HG03108 (cell line): ENCODE measurements at regions not wholly inside any gene's neighbourhood (a gene's known extent, or its start where the extent isn't known, plus 50 kb on each side); places are given as distances from the start of the nearest gene placed in this dataset.
A peak's percentile ranks its signal among the peaks of the same experiment; 100 is the strongest.

Experiments
- ATAC-seq: cut with Tn5 transposase; IDR thresholded peaks from one replicate; pipeline ENCODE4 v1.9.1; 2021; ENCODE audit warnings: moderate library complexity; ENCODE audit not compliant: unreplicated experiment

GRCh38 chr3:132187746-132188145 is 129.5 kb upstream of the ACP3 start:
- ATAC-seq: no peak

DNA sequence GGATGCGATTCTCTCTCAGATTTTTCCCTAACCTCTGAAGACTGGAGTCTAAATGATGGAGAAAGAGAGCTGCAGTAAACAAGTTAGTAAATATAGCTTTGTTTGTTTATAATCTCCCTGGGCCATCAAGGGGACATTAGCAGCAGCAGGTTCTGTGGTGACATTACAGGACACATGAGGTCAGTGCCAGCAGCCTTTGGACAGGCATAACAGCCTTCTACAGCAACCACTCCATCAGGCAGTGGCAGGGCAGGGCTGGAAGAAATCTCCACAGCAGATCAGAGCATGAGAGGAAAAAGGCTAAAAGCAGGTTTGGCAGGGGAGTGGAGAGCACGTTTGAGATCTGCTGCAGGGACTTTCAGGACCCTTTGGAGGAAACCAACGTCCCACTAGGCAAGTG is 127.6 kb upstream of the ACP3 start:
- no peak for ATAC-seq

- no peak for ATAC-seq
Observed at GRCh38 chr3:132196113-132196512, 121.1 kb upstream of the ACP3 start.

GRCh38 chr3:132198516-132198915 is 118.7 kb upstream of the ACP3 start:
- ATAC-seq: no peak

DNA sequence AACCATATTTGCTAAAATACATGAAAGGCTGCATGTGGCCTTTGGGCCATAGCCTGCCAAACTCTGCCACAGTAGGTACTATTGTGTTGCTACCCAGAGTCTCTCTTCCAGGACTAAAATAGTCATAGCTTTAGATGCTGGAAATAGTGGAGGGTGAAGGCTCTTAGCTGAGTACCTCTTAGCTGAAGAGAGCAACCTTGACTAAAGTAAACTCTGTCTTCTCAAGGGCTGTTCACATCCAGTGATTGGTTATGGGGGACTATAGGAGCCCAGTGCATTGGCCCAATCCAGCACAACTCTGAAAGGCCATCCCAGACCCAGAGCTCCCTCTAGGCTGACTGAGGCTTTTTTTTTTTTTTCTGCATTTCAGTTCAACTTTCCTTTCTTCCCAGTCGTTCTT is 117.8 kb upstream of the ACP3 start:
- ATAC-seq: no peak

DNA sequence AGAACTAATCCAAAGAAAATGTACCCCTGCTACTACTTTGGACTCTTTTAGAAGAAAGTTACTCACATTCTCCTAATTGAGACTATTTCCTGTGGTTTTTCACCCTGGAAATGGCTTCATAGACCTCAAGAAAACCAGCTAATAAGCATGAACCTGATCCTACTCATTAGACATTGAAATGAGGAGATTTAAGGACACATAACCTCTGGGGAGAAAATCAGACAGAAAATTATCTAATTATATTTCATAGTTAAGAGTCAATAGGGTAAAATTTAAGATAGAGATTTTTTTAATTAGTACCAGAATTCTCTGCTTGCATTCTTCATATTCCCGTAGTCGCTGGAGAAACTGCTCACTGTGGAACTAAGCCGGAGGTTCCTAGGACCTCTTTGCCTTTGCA is 114.6 kb upstream of the ACP3 start:
- no peak for ATAC-seq

- no peak for ATAC-seq
Observed at GRCh38 chr3:132203889-132204596, 113.2 kb upstream of the ACP3 start.

DNA sequence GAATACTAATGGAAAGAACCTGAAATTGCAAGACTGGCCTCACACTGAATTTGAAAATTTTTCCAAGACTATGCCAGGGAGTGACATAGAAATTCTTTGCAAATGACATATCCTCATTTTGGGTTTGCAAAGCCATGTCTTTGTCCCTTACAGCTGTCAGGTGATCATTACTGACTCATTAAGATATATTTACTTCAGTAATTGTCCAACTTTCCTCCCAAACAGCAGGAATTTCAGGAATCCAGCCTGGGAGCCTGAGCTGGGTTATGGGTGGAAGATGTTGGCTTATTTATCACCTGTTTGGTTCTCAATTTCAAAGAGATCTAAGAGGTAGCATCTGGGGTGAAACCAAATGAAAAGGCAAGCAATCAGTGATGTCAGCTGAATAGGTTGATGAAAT is 111.6 kb upstream of the ACP3 start:
- no peak for ATAC-seq

DNA sequence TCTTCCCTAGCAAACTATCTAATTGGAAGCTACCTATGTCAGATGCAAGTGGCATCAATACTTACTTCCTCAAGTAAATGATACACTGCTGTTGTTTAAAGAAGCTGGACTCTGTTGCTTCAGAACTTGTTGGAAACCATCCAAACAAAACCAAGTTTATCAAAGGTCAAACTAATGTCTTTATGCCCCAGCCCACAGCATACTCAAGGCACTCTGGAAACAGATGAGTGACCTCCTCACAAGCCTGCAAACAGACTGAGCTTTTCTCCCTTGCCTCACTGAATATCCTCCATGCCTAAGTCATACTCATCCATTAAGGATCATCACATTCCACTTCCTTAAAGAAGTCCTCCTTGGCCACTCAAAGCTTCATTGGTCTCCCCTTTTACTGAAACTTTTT is 107.4 kb upstream of the ACP3 start:
- no peak for ATAC-seq

DNA sequence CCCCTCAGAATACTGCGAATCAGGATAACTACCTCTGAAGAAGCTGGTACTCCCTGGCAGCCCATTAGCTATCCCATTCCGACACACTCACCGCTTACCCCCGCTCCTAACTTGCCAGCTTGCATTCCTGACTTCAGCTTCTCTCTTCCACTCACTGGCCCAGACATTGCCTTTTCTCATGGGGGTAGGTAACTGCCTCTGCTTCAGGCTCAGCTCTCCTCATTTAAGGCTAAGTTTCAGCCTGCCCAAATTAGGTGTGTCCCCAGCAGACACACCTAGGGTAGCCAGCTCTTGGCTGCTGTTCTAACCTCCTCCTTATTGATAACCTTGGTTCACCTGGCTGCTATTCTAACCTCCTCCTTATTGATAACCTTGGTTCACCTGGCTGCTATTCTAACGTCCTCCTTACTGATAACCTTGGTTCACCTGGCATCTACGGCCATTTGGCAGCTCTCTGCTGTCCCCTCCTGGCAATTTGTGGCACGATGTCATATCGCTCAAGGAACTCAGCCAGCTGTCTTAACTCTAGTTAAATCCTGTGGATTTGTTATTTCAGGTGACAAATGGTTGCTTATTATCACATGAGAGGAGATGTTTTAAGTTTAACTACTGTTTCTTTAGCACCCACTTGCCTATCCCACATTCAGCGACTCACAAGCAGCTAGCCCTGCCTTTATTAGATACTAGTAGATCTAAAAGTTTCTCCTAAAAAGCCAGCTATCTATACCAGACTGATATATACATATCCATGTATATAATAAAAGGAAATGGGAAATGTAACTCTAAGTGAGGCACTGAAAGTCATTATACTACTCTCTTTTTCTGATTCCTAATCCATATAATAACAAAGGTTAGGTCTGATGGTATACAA is 106.5 kb upstream of the ACP3 start:
- ATAC-seq: no peak

GRCh38 chr3:132211896-132212295 is 105.3 kb upstream of the ACP3 start:
- no peak for ATAC-seq

DNA sequence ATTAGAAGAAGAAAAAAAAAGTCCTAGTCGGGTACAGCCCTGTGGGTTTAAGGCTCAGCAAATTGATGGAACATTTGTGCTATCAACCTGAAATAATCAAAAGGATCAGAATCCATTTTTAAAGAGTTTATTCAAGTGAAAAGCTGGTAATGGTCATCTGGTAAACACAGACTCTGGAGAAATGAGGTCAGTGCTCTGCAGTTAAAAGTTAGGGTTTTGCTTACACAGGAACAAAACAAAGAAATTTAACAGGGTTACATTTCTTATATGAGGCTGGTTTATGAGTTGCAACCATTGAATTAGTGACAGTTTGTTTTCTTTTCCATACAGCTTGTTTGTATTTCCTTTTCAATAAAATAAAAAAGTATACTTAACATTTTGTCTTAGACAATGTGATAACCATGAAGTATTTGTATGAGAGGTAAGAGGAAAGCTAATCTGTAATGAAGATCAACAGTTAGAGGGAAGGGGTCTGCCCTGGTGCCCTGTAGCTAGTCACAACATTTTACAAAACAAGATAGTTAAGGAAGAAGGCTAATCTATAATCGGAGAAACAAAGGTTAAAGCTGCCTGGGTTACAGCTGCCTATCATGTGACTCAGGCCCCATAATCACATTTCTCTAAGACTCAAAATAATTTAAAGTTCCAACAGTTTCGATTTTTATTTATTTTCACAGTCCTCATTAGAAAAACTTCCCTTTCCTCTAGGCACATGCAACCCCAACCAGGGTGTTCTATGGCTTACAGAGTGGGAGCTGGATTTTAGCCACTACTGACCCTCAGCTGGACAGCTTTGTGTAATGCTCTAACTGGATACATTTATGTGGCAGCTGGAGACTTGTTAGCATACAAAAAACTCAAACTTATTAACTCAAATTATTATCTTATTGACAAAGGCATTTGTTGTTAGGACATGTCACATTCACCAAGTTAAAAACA is 98.1 kb upstream of the ACP3 start:
- ATAC-seq: no peak

- ATAC-seq: no peak
Observed at GRCh38 chr3:132220986-132221385, 96.2 kb upstream of the ACP3 start.

GRCh38 chr3:132222868-132223538 is 94.2 kb upstream of the ACP3 start:
- no peak for ATAC-seq

GRCh38 chr3:132225664-132226063 is 91.5 kb upstream of the ACP3 start:
- no peak for ATAC-seq

DNA sequence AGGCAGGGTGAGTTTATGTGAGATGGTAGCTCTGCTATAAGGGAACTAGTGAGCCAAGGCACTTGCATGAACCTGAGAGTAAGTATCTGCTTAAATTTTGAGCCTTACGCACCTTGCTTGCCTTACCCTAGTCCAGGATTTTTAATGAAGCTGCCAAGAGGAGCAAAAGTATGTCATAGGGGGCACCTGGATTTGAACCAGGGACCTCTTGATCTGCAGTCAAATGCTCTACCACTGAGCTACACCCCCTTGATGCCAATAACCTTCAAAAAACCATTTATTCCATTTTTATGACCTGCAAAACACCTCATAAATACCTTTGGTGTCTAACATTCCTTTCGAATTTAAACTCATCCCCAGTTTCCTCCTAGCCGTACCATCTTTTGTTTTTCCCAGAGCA is 88.3 kb upstream of the ACP3 start:
- ATAC-seq: no peak

- no peak for ATAC-seq
Observed at GRCh38 chr3:132229641-132230040, 87.6 kb upstream of the ACP3 start.

DNA sequence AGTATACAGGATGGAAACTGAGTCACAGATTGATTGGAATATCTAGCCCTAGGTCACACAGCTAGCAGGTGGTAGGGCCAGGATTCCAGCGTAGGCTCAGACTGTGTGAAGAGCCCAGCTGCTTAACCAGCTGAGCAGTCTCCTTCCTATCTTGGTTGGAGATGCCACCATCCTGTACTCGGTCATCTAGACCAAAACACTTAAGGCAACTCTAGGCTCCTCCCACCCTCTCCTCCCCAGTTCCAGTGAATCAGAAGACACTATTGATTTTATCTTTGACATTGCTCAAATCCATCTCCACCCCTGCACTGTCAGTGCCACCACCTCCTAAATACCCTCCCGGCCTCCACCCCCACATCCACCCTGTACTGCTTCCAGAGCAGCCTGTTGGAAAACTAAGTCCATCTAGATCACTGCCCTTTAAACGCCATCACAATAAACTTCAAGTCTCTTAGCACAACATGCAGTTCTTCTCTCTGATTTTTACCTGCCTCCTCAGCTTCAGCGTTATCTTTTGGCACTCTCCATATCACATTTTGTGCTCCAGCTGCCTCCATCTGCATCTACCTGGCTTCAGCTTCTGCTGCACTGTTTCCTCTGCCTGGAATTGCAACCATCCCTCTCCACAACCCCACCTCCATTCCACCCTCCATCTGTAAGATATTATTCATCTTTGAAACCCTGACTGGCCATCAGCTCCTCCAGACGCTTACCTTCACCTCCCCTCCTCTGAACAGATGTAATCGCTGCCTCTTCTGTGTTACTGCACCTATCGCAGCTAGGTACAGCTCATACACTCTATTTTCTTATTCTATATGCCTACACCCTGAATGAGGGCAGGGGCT is 86.8 kb upstream of the ACP3 start:
- no peak for ATAC-seq

DNA sequence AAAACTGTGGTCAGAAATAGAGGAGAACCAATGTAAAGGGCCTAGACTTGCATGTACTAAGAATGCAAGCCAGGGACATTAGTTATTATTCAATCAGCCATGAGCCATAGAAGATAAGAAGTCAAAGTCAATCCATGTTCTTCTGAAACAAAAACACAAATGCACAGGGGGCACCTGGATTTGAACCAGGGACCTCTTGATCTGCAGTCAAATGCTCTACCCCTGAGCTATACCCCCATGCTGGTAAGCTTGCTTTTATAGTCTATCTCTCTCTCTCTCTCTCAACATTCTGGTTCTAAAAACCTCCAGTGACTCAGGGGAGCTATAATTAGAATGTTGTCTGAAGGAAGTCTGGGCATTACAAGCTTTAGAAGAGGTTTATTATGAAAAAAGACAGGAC is 85.6 kb upstream of the ACP3 start:
- no peak for ATAC-seq

GRCh38 chr3:132232231-132232792 is 84.9 kb upstream of the ACP3 start:
- ATAC-seq: peak; percentile 38
